OCI-M1 (cell line): ENCODE measurements at regions not wholly inside any gene's neighbourhood (a gene's known extent, or its start where the extent isn't known, plus 50 kb on each side); places are given as distances from the start of the nearest gene placed in this dataset.
A peak's percentile ranks its signal among the peaks of the same experiment; 100 is the strongest.

Experiments
- DNase-seq: peaks from one replicate; lab custom pipeline; 2025; lab: John Stamatoyannopoulos, UW

- no peak for DNase-seq
Observed at GRCh38 chr21:25422610-25423608, 184.4 kb downstream of the MRPL39 start.

GRCh38 chr21:25421321-25422028 is 185.8 kb downstream of the MRPL39 start:
- peak; percentile 88 for DNase-seq

GRCh38 chr21:25420831-25421230 is 186.4 kb downstream of the MRPL39 start:
- no peak for DNase-seq

GRCh38 chr21:25416669-25417068 is 190.6 kb downstream of the MRPL39 start:
- DNase-seq, result no peak

- peak; percentile 43 for DNase-seq
Observed at GRCh38 chr21:25412100-25412499, 195.2 kb downstream of the MRPL39 start.

- peak; percentile 20 for DNase-seq
Observed at GRCh38 chr21:25409978-25410377, 197.3 kb downstream of the MRPL39 start.

GRCh38 chr21:25408666-25409065 is 198.6 kb downstream of the MRPL39 start:
- no peak for DNase-seq

GRCh38 chr21:25406887-25407579 is 200.2 kb downstream of the MRPL39 start:
- no peak for DNase-seq

- DNase-seq, result no peak
Observed at GRCh38 chr21:25405984-25406383, 201.3 kb downstream of the MRPL39 start.

- DNase-seq, result no peak
Observed at GRCh38 chr21:25402134-25402961, 204.9 kb downstream of the MRPL39 start.

- DNase-seq, result no peak
Observed at GRCh38 chr21:25400427-25400826, 206.9 kb downstream of the MRPL39 start.

- no peak for DNase-seq
Observed at GRCh38 chr21:25398630-25399029, 208.7 kb downstream of the MRPL39 start.

- DNase-seq, result no peak
Observed at GRCh38 chr21:25396135-25396711, 211.1 kb downstream of the MRPL39 start.

GRCh38 chr21:25391777-25392176 is 215.5 kb downstream of the MRPL39 start:
- no peak for DNase-seq

- DNase-seq, result peak; percentile 17
Observed at GRCh38 chr21:25390701-25391100, 216.6 kb downstream of the MRPL39 start.

GRCh38 chr21:25387665-25388064 is 219.6 kb downstream of the MRPL39 start:
- peak; percentile 5 for DNase-seq

- DNase-seq, result peak; percentile 72
Observed at GRCh38 chr21:25385911-25386474, 221.3 kb downstream of the MRPL39 start.

GRCh38 chr21:25385341-25385740 is 221.9 kb downstream of the MRPL39 start:
- no peak for DNase-seq

GRCh38 chr21:25384782-25385181 is 222.5 kb downstream of the MRPL39 start:
- DNase-seq, result no peak

GRCh38 chr21:25383545-25383944 is 223.7 kb downstream of the MRPL39 start:
- no peak for DNase-seq
